Body of pancreas (tissue), 4 donors: ENCODE measurements at regions not wholly inside any gene's neighbourhood (a gene's known extent, or its start where the extent isn't known, plus 50 kb on each side); places are given as distances from the start of the nearest gene placed in this dataset.

ENCODE experiments used
- POLR2A ChIP-seq, 3 donors: fragments of 450-650 bp; IDR thresholded peaks; one replicate each; pipeline ENCODE4 v1.6.1; 2016; ENCODE audit warnings: antibody characterized with exemption in 3 of 3, mild to moderate bottlenecking in 2 of 3
- TF ChIP-seq, protein P1 (sequence below), 7 experiments: fragments of 450-650 bp in 4 of 7; fragments of 200-600 bp in 3 of 7; sonication (generic) in 3 of 7; IDR thresholded peaks; one replicate each; pipeline ENCODE4 v1.5.1; 2016 to 2019; ENCODE audit warnings: antibody characterized with exemption in 7 of 7

DNA sequence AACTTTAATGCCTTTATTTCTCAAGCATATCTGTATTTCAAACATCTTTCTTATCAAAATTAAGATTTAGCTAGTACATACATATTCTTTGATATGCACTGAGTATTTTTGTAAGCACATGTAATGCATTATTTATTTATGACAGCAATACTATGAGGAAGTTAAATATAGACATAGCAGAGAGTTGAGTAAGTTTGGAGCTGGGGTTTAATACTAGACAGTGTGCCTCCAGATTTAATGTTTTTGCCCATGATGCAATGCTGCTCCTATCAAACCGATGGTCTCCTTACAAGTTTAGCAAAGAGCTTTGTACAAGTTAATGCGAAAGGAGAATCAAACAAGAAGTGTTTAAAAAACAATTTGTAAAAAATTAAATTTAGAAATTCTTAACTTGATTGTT, 826.6 kb upstream of the MGAT4C start:
- TF ChIP-seq, protein P1, sequence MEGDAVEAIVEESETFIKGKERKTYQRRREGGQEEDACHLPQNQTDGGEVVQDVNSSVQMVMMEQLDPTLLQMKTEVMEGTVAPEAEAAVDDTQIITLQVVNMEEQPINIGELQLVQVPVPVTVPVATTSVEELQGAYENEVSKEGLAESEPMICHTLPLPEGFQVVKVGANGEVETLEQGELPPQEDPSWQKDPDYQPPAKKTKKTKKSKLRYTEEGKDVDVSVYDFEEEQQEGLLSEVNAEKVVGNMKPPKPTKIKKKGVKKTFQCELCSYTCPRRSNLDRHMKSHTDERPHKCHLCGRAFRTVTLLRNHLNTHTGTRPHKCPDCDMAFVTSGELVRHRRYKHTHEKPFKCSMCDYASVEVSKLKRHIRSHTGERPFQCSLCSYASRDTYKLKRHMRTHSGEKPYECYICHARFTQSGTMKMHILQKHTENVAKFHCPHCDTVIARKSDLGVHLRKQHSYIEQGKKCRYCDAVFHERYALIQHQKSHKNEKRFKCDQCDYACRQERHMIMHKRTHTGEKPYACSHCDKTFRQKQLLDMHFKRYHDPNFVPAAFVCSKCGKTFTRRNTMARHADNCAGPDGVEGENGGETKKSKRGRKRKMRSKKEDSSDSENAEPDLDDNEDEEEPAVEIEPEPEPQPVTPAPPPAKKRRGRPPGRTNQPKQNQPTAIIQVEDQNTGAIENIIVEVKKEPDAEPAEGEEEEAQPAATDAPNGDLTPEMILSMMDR (IDR thresholded peaks at IDR 0.05) = no peak
- no peak for TF ChIP-seq POLR2A (IDR thresholded peaks at IDR 0.05)
